ENCODE measurements at regions not wholly inside any gene's neighbourhood (a gene's known extent, or its start where the extent isn't known, plus 50 kb on each side); places are given as distances from the start of the nearest gene placed in this dataset.

GRCh38 chr4:18932730-18933339 is 911.3 kb upstream of the LCORL start:
- no peak for TF ChIP-seq CTCF (IDR thresholded peaks at IDR 0.05 in 8 of 11, conservative IDR thresholded peaks at IDR 0.05 in 3 of 11)
- no peak for TF ChIP-seq POLR2A (IDR thresholded peaks at IDR 0.05)
- no peak for TF ChIP-seq POLR2AphosphoS5 (IDR thresholded peaks at IDR 0.05)
